ENCODE measurements at regions not wholly inside any gene's neighbourhood (a gene's known extent, or its start where the extent isn't known, plus 50 kb on each side); places are given as distances from the start of the nearest gene placed in this dataset.

DNA sequence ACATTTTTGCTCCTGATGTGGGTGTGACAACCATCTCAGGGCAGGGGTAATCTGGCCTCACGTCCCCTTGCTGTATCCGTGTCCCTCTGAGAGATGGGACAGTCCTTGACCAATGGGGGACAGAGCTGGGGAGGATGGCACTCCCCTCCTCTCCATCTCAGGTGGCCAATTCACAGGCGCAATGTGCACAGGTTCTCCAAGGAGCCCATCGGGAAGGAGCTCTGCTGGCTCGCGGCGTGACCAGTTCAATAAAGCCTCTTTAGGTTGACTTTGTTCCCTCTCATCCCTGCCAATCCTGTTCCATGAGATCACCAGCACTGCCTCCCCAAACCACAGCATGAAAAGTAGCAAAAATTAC is 196.3 kb upstream of the SLC24A3 start:
- Histone ChIP-seq H3F3A (ENCODE audit: low read depth) (no peaks in the 10 kb centered on the region), H3K4me1 (peaks cover 3% of the 10 kb centered on the region), H3K9ac (no peak overlapping the region), H3K79me2 (ENCODE audit: low read depth) (no peaks in the 10 kb centered on the region), H4K20me1 (ENCODE audit: low read depth) (no peaks in the 10 kb centered on the region), H3K4me3 (no peak overlapping the region), H3K27ac (no peak overlapping the region), H2AFZ (replicated peaks) (no peak overlapping the region), H3K36me3 (no peaks in the 10 kb centered on the region), H3K27me3 (no peaks in the 10 kb centered on the region), H3K4me2 (no peak overlapping the region), H3K9me3 (ENCODE audit: low read depth) (no peaks in the 10 kb centered on the region)
- Mint-ChIP-seq H3K4me3 (no peak overlapping the region), H3K9me3 (peaks cover 2% of the 10 kb centered on the region), H3K36me3 (no peaks in the 10 kb centered on the region), H3K4me1 (peaks cover 10% of the 10 kb centered on the region), H3K27ac (no peak overlapping the region), H3K27me3 (ENCODE audit: insufficient read depth, low read depth) (peaks cover 9% of the 10 kb centered on the region)
- no peak for TF ChIP-seq CTCF (IDR thresholded peaks at IDR 0.05)
- TF ChIP-seq EZH2phosphoT487 (IDR thresholded peaks at IDR 0.05) = no peak
- TF ChIP-seq EZH2 (IDR thresholded peaks at IDR 0.05) = no peak
- no peak for DNase-seq (ENCODE audit: low spot score)

- no peak overlapping the region for H3K4me3 Mint-ChIP-seq
- Histone ChIP-seq H3K36me3 (no peaks in the 10 kb centered on the region), H3F3A (ENCODE audit: low read depth) (no peaks in the 10 kb centered on the region), H3K4me1 (peaks cover 3% of the 10 kb centered on the region), H2AFZ (replicated peaks) (no peak overlapping the region), H3K9ac (no peak overlapping the region), H3K9me3 (ENCODE audit: low read depth) (no peaks in the 10 kb centered on the region), H3K79me2 (ENCODE audit: low read depth) (no peaks in the 10 kb centered on the region), H3K27ac (no peak overlapping the region), H3K27me3 (no peaks in the 10 kb centered on the region), H4K20me1 (ENCODE audit: low read depth) (no peaks in the 10 kb centered on the region), H3K4me3 (no peak overlapping the region), H3K4me2 (no peak overlapping the region)
- H3K27ac Mint-ChIP-seq = no peak overlapping the region
- no peak for DNase-seq (ENCODE audit: low spot score)
- H3K36me3 Mint-ChIP-seq = no peaks in the 10 kb centered on the region
- peaks cover 9% of the 10 kb centered on the region for H3K27me3 Mint-ChIP-seq (ENCODE audit: insufficient read depth, low read depth)
- H3K4me1 Mint-ChIP-seq = peaks cover 10% of the 10 kb centered on the region
- no peaks in the 10 kb centered on the region for H3K9me3 Mint-ChIP-seq
- TF ChIP-seq CTCF (IDR thresholded peaks at IDR 0.05) = no peak
- TF ChIP-seq EZH2 (IDR thresholded peaks at IDR 0.05) = no peak
- TF ChIP-seq EZH2phosphoT487 (IDR thresholded peaks at IDR 0.05) = no peak
Measured at GRCh38 chr20:19017104-19017690, 195.2 kb upstream of the SLC24A3 start.

DNA sequence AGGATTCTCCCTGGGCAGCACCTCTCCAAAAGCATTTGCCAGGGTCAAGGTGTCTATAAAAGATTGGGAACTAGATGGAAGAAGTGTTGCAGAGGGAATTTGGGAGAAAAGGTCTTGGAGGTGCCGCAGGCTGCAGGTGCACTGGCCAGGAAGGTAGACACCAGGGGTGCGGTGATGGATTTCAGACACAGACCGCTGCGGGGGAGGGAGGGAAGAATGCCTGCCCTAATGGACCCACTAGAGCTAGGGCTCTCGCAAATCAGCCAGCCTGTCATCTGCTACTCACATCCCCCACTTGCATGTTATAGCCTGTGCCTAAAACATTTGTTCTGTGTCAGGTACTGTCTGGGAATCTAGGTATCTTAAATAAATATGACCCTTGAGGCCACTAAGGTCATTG is 193.6 kb upstream of the SLC24A3 start:
- H4K20me1 ChIP-seq (ENCODE audit: low read depth) = no peaks in the 10 kb centered on the region
- no peak overlapping the region for H3K4me2 ChIP-seq
- H3K36me3 ChIP-seq = no peaks in the 10 kb centered on the region
- H3F3A ChIP-seq (ENCODE audit: low read depth) = no peaks in the 10 kb centered on the region
- H2AFZ ChIP-seq (replicated peaks) = no peak overlapping the region
- Mint-ChIP-seq H3K4me3 (no peak overlapping the region), H3K27me3 (ENCODE audit: insufficient read depth, low read depth) (peaks cover 6% of the 10 kb centered on the region), H3K36me3 (no peaks in the 10 kb centered on the region), H3K4me1 (peaks cover 10% of the 10 kb centered on the region), H3K9me3 (no peaks in the 10 kb centered on the region), H3K27ac (no peak overlapping the region)
- H3K79me2 ChIP-seq (ENCODE audit: low read depth) = no peaks in the 10 kb centered on the region
- no peaks in the 10 kb centered on the region for H3K27me3 ChIP-seq
- H3K9me3 ChIP-seq (ENCODE audit: low read depth) = no peaks in the 10 kb centered on the region
- H3K4me1 ChIP-seq = peaks cover 3% of the 10 kb centered on the region
- no peak overlapping the region for H3K9ac ChIP-seq
- no peak overlapping the region for H3K4me3 ChIP-seq
- TF ChIP-seq EZH2phosphoT487 (IDR thresholded peaks at IDR 0.05) = no peak
- no peak for TF ChIP-seq EZH2 (IDR thresholded peaks at IDR 0.05)
- no peak for TF ChIP-seq CTCF (IDR thresholded peaks at IDR 0.05)
- DNase-seq (ENCODE audit: low spot score) = no peak
- H3K27ac ChIP-seq = no peak overlapping the region
